Duodenal mucosa (tissue), 2 donors: ENCODE measurements at regions not wholly inside any gene's neighbourhood (a gene's known extent, or its start where the extent isn't known, plus 50 kb on each side); places are given as distances from the start of the nearest gene placed in this dataset.

Experiments used
- H3K27ac ChIP-seq: one replicate; pipeline ENCODE4 v1.7.0; 2013; ENCODE audit warnings: low read depth, low read length
- H3K27me3 ChIP-seq, 2 donors: one replicate each; pipeline ENCODE4 v1.7.0; 2013; ENCODE audit warnings: low read length in 2 of 2, control low read depth in 1 of 2; ENCODE audit not compliant: insufficient read depth in 2 of 2, control insufficient read depth in 1 of 2
- H3K36me3 ChIP-seq, 2 donors: one replicate each; pipeline ENCODE4 v1.7.0; 2013; ENCODE audit warnings: low read length in 2 of 2, control low read depth in 1 of 2; ENCODE audit not compliant: insufficient read depth in 2 of 2, control insufficient read depth in 1 of 2
- H3K4me1 ChIP-seq, 2 donors: one replicate each; pipeline ENCODE4 v1.7.0; 2013; ENCODE audit warnings: low read length in 2 of 2, control low read depth in 1 of 2; ENCODE audit not compliant: insufficient read depth in 2 of 2, control insufficient read depth in 1 of 2
- H3K4me3 ChIP-seq, 2 donors: one replicate each; pipeline ENCODE4 v1.7.0; 2013; ENCODE audit warnings: low read length in 2 of 2, low read depth in 1 of 2
- H3K9ac ChIP-seq, 2 donors: one replicate each; pipeline ENCODE4 v1.7.0; 2013; ENCODE audit warnings: low read length in 2 of 2, low read depth in 1 of 2
- H3K9me3 ChIP-seq, 2 donors: one replicate each; pipeline ENCODE4 v1.7.0; 2013; ENCODE audit warnings: low read length in 2 of 2, control low read depth in 1 of 2; ENCODE audit not compliant: control insufficient read depth in 1 of 2

GRCh38 chr5:103356350-103357091 lies 98.0 kb downstream of the MACIR start:
- Histone ChIP-seq H3K4me1 (peaks cover 0 to 6% of the 10 kb centered on the region in 2 donors), H3K9ac (no peak overlapping the region), H3K27ac (no peak overlapping the region), H3K9me3 (no peaks in the 10 kb centered on the region), H3K27me3 (no peaks in the 10 kb centered on the region), H3K4me3 (no peak overlapping the region), H3K36me3 (no peaks in the 10 kb centered on the region)

- H3K9me3 ChIP-seq, result no peaks in the 10 kb centered on the region
- no peaks in the 10 kb centered on the region for H3K27me3 ChIP-seq
- no peak overlapping the region for H3K4me3 ChIP-seq
- no peaks in the 10 kb centered on the region for H3K36me3 ChIP-seq
- no peak overlapping the region for H3K27ac ChIP-seq
- peaks cover 0 to 6% of the 10 kb centered on the region in 2 donors for H3K4me1 ChIP-seq
- no peak overlapping the region for H3K9ac ChIP-seq
Observed at GRCh38 chr5:103355579-103355978, 97.0 kb downstream of the MACIR start.

GRCh38 chr5:103354446-103354845 lies 95.9 kb downstream of the MACIR start:
- Histone ChIP-seq H3K4me1 (peaks cover 0 to 6% of the 10 kb centered on the region in 2 donors), H3K9ac (no peak overlapping the region), H3K27ac (no peak overlapping the region), H3K4me3 (no peak overlapping the region), H3K36me3 (no peaks in the 10 kb centered on the region), H3K27me3 (no peaks in the 10 kb centered on the region), H3K9me3 (no peaks in the 10 kb centered on the region)

- Histone ChIP-seq H3K9ac (no peak overlapping the region), H3K4me1 (peaks cover 0 to 5% of the 10 kb centered on the region in 2 donors), H3K27me3 (no peaks in the 10 kb centered on the region)
Observed at GRCh38 chr5:103353581-103353980, 95.0 kb downstream of the MACIR start.

GRCh38 chr5:103347716-103348423 lies 89.3 kb downstream of the MACIR start:
- Histone ChIP-seq H3K27me3 (no peaks in the 10 kb centered on the region), H3K27ac (no peak overlapping the region), H3K4me3 (no peak overlapping the region), H3K36me3 (no peaks in the 10 kb centered on the region), H3K4me1 (no peaks in the 10 kb centered on the region), H3K9ac (no peak overlapping the region), H3K9me3 (no peaks in the 10 kb centered on the region)

More at GRCh38 chr5:103353581-103353980, 95.0 kb downstream of the MACIR start:
- Histone ChIP-seq H3K27ac (no peak overlapping the region), H3K9me3 (no peaks in the 10 kb centered on the region), H3K36me3 (no peaks in the 10 kb centered on the region), H3K4me3 (no peak overlapping the region)

GRCh38 chr5:103346162-103346748 lies 87.7 kb downstream of the MACIR start:
- Histone ChIP-seq H3K4me3 (no peak overlapping the region), H3K4me1 (no peaks in the 10 kb centered on the region), H3K27me3 (no peaks in the 10 kb centered on the region), H3K9me3 (no peaks in the 10 kb centered on the region), H3K9ac (no peak overlapping the region), H3K36me3 (no peaks in the 10 kb centered on the region), H3K27ac (no peak overlapping the region)

- Histone ChIP-seq H3K4me1 (no peaks in the 10 kb centered on the region), H3K27me3 (no peaks in the 10 kb centered on the region), H3K4me3 (no peak overlapping the region), H3K36me3 (no peaks in the 10 kb centered on the region), H3K9me3 (no peaks in the 10 kb centered on the region), H3K27ac (no peak overlapping the region), H3K9ac (no peak overlapping the region)
Observed at GRCh38 chr5:103345461-103345860, 86.9 kb downstream of the MACIR start.

- no peaks in the 10 kb centered on the region for H3K9me3 ChIP-seq
- H3K27me3 ChIP-seq, result no peaks in the 10 kb centered on the region
- no peaks in the 10 kb centered on the region for H3K36me3 ChIP-seq
- no peaks in the 10 kb centered on the region for H3K4me1 ChIP-seq
- H3K4me3 ChIP-seq, result no peak overlapping the region
- no peak overlapping the region for H3K9ac ChIP-seq
- no peak overlapping the region for H3K27ac ChIP-seq
Observed at GRCh38 chr5:103340717-103341388, 82.3 kb downstream of the MACIR start.

- Histone ChIP-seq H3K27me3 (no peaks in the 10 kb centered on the region), H3K9ac (no peak overlapping the region), H3K4me1 (no peaks in the 10 kb centered on the region), H3K4me3 (no peak overlapping the region), H3K36me3 (no peaks in the 10 kb centered on the region), H3K9me3 (no peaks in the 10 kb centered on the region), H3K27ac (no peak overlapping the region)
Observed at GRCh38 chr5:103340132-103340531, 81.6 kb downstream of the MACIR start.

- Histone ChIP-seq H3K27me3 (no peaks in the 10 kb centered on the region), H3K9me3 (no peaks in the 10 kb centered on the region), H3K4me3 (no peak overlapping the region), H3K4me1 (no peaks in the 10 kb centered on the region), H3K36me3 (no peaks in the 10 kb centered on the region), H3K27ac (no peak overlapping the region), H3K9ac (no peak overlapping the region)
Observed at GRCh38 chr5:103336941-103337340, 78.4 kb downstream of the MACIR start.
